Gastroesophageal sphincter (tissue), 3 donors: ENCODE measurements at regions not wholly inside any gene's neighbourhood (a gene's known extent, or its start where the extent isn't known, plus 50 kb on each side); places are given as distances from the start of the nearest gene placed in this dataset.

Source experiments
- CTCF ChIP-seq, 4 experiments: fragments of 200-600 bp in 2 of 4; fragments of 450-650 bp in 2 of 4; sonication (generic) in 1 of 4; IDR thresholded peaks; one replicate each; pipeline ENCODE4 v1.5.1; 2017 to 2019; ENCODE audit warnings: antibody characterized with exemption in 4 of 4, mild to moderate bottlenecking in 2 of 4, moderate library complexity in 2 of 4
- POLR2A ChIP-seq, 2 donors: fragments of 450-650 bp; IDR thresholded peaks; one replicate each; pipeline ENCODE4 v1.6.1; 2017; ENCODE audit warnings: antibody characterized with exemption in 2 of 2, mild to moderate bottlenecking in 2 of 2, moderate library complexity in 1 of 2
- POLR2AphosphoS5 ChIP-seq: sonication (generic); formaldehyde crosslinking; IDR thresholded peaks from one replicate; pipeline ENCODE4 v1.6.1; 2017; ENCODE audit warnings: antibody characterized with exemption

DNA sequence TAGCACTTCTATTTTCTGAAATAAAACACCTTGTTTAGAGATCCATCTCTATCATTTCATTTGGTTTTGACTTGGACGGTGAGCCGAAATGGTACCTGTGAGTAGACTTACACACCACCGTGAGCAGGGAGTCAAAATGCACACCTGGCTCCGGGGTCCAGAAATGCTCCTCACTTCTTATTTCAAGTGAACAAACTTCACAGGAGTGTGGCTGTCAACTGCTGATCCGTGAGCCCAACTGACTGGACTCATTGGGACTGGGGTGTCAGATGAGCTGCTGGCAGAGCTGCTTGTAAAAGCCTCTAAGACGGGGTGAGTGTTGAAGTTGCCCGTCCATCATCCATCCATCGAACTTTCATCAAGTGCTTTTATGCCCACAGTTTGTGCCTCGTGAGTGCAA, 435.5 kb downstream of the GLRX3 start:
- TF ChIP-seq CTCF (IDR thresholded peaks at IDR 0.05) (no peak), POLR2A (IDR thresholded peaks at IDR 0.05) (no peak), POLR2AphosphoS5 (no peak)
